Caco-2 (cell line): ENCODE measurements at regions not wholly inside any gene's neighbourhood (a gene's known extent, or its start where the extent isn't known, plus 50 kb on each side); places are given as distances from the start of the nearest gene placed in this dataset.

Source experiments
- BruUV-seq: library from RNA; stranded (reverse); fragments of 400-500 nt; replicated peaks from 2 replicates; lab custom pipeline; 2021; lab: Mats Ljungman, UMichigan
- CTCF ChIA-PET: fragments of 300-600 bp; sonication (Branson Sonifier 250); formaldehyde crosslinking; loops from one replicate; lab custom pipeline; 2022; ENCODE audit warnings: antibody characterized with exemption; lab: Charles Lee
- POLR2A ChIA-PET: fragments of 300-600 bp; sonication (Branson Sonifier 250); formaldehyde crosslinking; loops from one replicate; lab custom pipeline; 2022; ENCODE audit warnings: antibody characterized with exemption; lab: Charles Lee
- DNase-seq, 2 experiments: peaks; one replicate each; pipeline versions ENCODE4 v3.0.0 to v3.0.0-alpha.2; 2020 to 2022
- H3K27me3 ChIP-seq: replicated peaks from 2 replicates; pipeline ENCODE4 v1.6.0; 2011; ENCODE audit warnings: low read length; ENCODE audit not compliant: control insufficient read depth, insufficient read depth
- H3K36me3 ChIP-seq: 2 replicates; pipeline ENCODE4 v1.5.1; 2011; ENCODE audit warnings: low read length; ENCODE audit not compliant: control insufficient read depth, insufficient read depth
- H3K4me1 ChIP-seq: fragments of 250-450 bp; sonication (Bioruptor Pico); 2 replicates; pipeline ENCODE4 v1.5.1; 2020; ENCODE audit warnings: mild to moderate bottlenecking
- H3K4me3 ChIP-seq: 2 replicates; pipeline ENCODE4 v1.5.1; 2011; ENCODE audit warnings: low read depth, mild to moderate bottlenecking, control low read depth, low read length
- H3K9me3 ChIP-seq: fragments of 250-450 bp; sonication (Bioruptor Pico); 2 replicates; pipeline ENCODE4 v1.5.1; 2020; ENCODE audit warnings: mild to moderate bottlenecking, moderate library complexity
- H3K27ac Mint-ChIP-seq: one replicate; pipeline ENCODE4 v1.8.0; 2022; ENCODE audit warnings: mixed read lengths; ENCODE audit not compliant: unreplicated experiment
- H3K27me3 Mint-ChIP-seq: one replicate; pipeline ENCODE4 v1.8.0; 2022; ENCODE audit warnings: mixed read lengths; ENCODE audit not compliant: insufficient read depth, unreplicated experiment
- H3K36me3 Mint-ChIP-seq: one replicate; pipeline ENCODE4 v1.8.0; 2022; ENCODE audit warnings: mild to moderate bottlenecking, mixed read lengths; ENCODE audit not compliant: insufficient read depth, unreplicated experiment
- H3K4me1 Mint-ChIP-seq: one replicate; pipeline ENCODE4 v1.8.0; 2022; ENCODE audit warnings: low read depth, mixed read lengths; ENCODE audit not compliant: unreplicated experiment
- H3K4me3 Mint-ChIP-seq: one replicate; pipeline ENCODE4 v1.8.0; 2022; ENCODE audit warnings: mild to moderate bottlenecking, moderate library complexity, mixed read lengths; ENCODE audit not compliant: unreplicated experiment
- H3K9me3 Mint-ChIP-seq: one replicate; pipeline ENCODE4 v1.8.0; 2022; ENCODE audit warnings: mixed read lengths; ENCODE audit not compliant: unreplicated experiment
- intact Hi-C: fragments of 100-400 bp; cut with micrococcal nuclease; formaldehyde crosslinking; loops from one replicate; pipeline ENCODE4 v1.10.0; 2022; ENCODE audit not compliant: unreplicated experiment
- TF ChIP-seq, protein P1 (sequence below), 2 experiments: fragments of 200-600 bp in 1 of 2; IDR thresholded peaks; 1 replicate in 1 of 2; 2 replicates in 1 of 2; pipeline versions ENCODE4 v1.5.1 to v1.8.0; 2011 to 2022; ENCODE audit warnings: antibody characterized with exemption in 1 of 2, control low read depth in 1 of 2, inconsistent platforms in 1 of 2, low read depth in 1 of 2, low read length in 1 of 2, mild to moderate bottlenecking in 1 of 2, moderate library complexity in 1 of 2; ENCODE audit not compliant: insufficient read depth in 1 of 2, severe bottlenecking in 1 of 2, unreplicated experiment in 1 of 2

DNA sequence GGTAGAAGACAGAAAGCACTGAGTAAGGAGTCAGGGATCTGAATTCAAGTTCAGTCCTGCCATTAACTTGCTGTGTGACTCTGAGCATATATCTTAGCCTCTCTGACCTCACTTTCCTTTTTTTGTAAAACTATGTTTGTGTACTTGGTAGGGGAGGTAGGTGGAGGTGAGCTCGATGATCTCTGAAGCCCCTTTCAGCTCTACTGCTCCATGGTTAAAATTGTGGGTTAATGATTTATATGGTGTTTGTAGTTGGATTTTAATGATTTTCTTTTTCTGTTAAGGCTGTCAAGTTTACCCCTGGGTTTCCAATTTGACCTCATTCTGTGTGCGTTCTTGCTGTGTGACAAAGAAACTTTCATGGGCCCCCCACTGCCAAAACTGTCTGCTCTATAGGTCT is 124.1 kb downstream of the CD164 start:
- Mint-ChIP-seq H3K9me3 (no peaks in the 10 kb centered on the region), H3K27ac (no peak overlapping the region), H3K27me3 (no peaks in the 10 kb centered on the region), H3K4me3 (no peak overlapping the region), H3K4me1 (no peaks in the 10 kb centered on the region), H3K36me3 (no peaks in the 10 kb centered on the region)
- no peaks in the 10 kb centered on the region for H3K9me3 ChIP-seq
- H3K27me3 ChIP-seq: no peaks in the 10 kb centered on the region
- no peak overlapping the region for H3K4me3 ChIP-seq
- CTCF ChIA-PET: no interaction called here
- intact Hi-C loops: no loop called here
- H3K36me3 ChIP-seq: no peaks in the 10 kb centered on the region; the same call in none of the 2 replicates
- DNase-seq: no peak
- H3K4me1 ChIP-seq: 0 out of 2 replicates have a peak, but pooled peaks cover 2% of the 10 kb centered on the region
- POLR2A ChIA-PET: no interaction called here
- TF ChIP-seq, protein P1, sequence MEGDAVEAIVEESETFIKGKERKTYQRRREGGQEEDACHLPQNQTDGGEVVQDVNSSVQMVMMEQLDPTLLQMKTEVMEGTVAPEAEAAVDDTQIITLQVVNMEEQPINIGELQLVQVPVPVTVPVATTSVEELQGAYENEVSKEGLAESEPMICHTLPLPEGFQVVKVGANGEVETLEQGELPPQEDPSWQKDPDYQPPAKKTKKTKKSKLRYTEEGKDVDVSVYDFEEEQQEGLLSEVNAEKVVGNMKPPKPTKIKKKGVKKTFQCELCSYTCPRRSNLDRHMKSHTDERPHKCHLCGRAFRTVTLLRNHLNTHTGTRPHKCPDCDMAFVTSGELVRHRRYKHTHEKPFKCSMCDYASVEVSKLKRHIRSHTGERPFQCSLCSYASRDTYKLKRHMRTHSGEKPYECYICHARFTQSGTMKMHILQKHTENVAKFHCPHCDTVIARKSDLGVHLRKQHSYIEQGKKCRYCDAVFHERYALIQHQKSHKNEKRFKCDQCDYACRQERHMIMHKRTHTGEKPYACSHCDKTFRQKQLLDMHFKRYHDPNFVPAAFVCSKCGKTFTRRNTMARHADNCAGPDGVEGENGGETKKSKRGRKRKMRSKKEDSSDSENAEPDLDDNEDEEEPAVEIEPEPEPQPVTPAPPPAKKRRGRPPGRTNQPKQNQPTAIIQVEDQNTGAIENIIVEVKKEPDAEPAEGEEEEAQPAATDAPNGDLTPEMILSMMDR (IDR thresholded peaks at IDR 0.05; ENCODE audit: insufficient read depth in 1 of 2, low read depth in 1 of 2, low read length in 1 of 2, severe bottlenecking in 1 of 2, unreplicated experiment in 1 of 2): no peak
- BruUV-seq: no TSS peak

DNA sequence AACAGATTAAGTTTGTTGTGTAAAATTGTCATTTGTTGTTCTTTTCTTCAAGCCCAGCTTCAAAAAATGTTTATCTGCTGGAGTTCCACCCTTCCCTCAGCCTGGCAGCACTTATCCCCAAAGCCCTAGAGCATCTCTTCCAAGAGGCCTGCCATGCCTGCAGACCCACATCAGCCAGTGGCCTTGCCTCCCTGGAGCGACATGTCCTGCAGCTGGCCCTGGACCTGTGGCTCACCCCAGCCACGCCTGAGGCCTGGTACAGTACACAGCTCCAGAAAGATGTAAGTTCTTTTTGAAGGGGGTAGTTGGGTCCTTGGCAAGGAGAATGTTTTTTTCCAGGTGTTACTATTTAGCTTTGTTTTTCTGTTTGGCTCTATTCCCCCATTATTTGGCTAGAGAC is 124.8 kb downstream of the CD164 start:
- Mint-ChIP-seq H3K4me1 (no peaks in the 10 kb centered on the region), H3K9me3 (no peaks in the 10 kb centered on the region), H3K36me3 (no peaks in the 10 kb centered on the region), H3K27ac (no peak overlapping the region), H3K4me3 (no peak overlapping the region), H3K27me3 (no peaks in the 10 kb centered on the region)
- no peaks in the 10 kb centered on the region for H3K9me3 ChIP-seq
- no TSS peak for BruUV-seq
- TF ChIP-seq, protein P1 (IDR thresholded peaks at IDR 0.05; ENCODE audit: insufficient read depth in 1 of 2, low read depth in 1 of 2, low read length in 1 of 2, severe bottlenecking in 1 of 2, unreplicated experiment in 1 of 2): no peak
- no peak overlapping the region for H3K4me3 ChIP-seq
- no peaks in the 10 kb centered on the region for H3K27me3 ChIP-seq
- CTCF ChIA-PET: no interaction called here
- no peak for DNase-seq
- POLR2A ChIA-PET: no interaction called here
- H3K4me1 ChIP-seq: peaks cover 7% of the 10 kb centered on the region; the same call in 1 of the 2 replicates
- no peaks in the 10 kb centered on the region; the same call in none of the 2 replicates for H3K36me3 ChIP-seq
- intact Hi-C loops: no loop called here

DNA sequence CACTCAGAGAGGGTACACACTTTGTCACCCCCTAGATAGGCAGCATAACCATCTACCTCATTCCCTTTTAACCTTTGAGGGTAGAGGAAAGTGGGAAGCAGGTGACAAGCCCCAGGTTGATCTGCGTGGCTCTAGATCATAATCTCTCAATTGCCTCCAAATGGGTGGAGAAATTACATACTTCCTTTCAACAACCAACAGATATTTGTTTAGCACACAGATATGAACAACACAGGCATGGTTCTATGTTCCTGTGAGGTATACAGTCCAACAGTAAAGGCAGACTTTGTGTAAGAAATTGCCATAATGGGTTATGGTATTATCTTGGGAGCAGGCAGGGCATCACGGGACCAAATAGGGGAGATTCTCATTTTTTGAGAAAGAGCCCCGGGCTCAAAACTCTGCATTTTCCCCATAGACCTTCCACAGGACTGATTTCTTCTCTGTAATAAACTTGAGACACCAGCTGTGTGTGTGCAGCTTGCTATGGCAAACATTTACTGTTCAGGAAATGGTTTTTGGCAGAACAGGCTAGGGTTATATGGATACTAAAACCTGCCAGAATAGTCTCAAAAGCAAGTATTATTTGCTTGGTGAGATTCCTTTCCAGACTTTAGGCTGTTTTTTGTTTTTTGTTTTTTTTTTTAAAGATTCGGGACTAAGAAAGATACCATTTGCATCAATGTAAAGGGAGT is 126.2 kb downstream of the CD164 start:
- no peaks in the 10 kb centered on the region; the same call in none of the 2 replicates for H3K36me3 ChIP-seq
- Mint-ChIP-seq H3K9me3 (no peaks in the 10 kb centered on the region), H3K27me3 (no peaks in the 10 kb centered on the region), H3K36me3 (peaks cover 3% of the 10 kb centered on the region), H3K4me3 (no peak overlapping the region), H3K27ac (no peak overlapping the region), H3K4me1 (no peaks in the 10 kb centered on the region)
- no TSS peak for BruUV-seq
- no peaks in the 10 kb centered on the region for H3K9me3 ChIP-seq
- H3K27me3 ChIP-seq: no peaks in the 10 kb centered on the region
- DNase-seq: no peak
- CTCF ChIA-PET: interaction anchor here (0.7 kb wide), 1 partner anchor 190 kb away, joined by 3 read pairs; no protein-coding TSS in a partner anchor
- TF ChIP-seq, protein P1 (IDR thresholded peaks at IDR 0.05; ENCODE audit: insufficient read depth in 1 of 2, low read depth in 1 of 2, low read length in 1 of 2, severe bottlenecking in 1 of 2, unreplicated experiment in 1 of 2): no peak
- no peak overlapping the region for H3K4me3 ChIP-seq
- intact Hi-C loops: no loop called here
- H3K4me1 ChIP-seq: peaks cover 17% of the 10 kb centered on the region
- POLR2A ChIA-PET: no interaction called here
